ENCODE measurements at regions not wholly inside any gene's neighbourhood (a gene's known extent, or its start where the extent isn't known, plus 50 kb on each side); places are given as distances from the start of the nearest gene placed in this dataset.

- TF ChIP-seq CTCF (conservative IDR thresholded peaks at IDR 0.05) (no peak), ZFX (IDR thresholded peaks at IDR 0.05) (no peak)
Observed at GRCh38 chr3:189429019-189429418, 202.2 kb upstream of the TP63 start.

All from C4-2B (cell line).